ENCODE measurements at regions not wholly inside any gene's neighbourhood (a gene's known extent, or its start where the extent isn't known, plus 50 kb on each side); places are given as distances from the start of the nearest gene placed in this dataset.
"Not testable (repeated sequence)": the region's sequence is repeated elsewhere in the genome, so short reads cannot be mapped to it uniquely, and the experiment has no call there.

DNA sequence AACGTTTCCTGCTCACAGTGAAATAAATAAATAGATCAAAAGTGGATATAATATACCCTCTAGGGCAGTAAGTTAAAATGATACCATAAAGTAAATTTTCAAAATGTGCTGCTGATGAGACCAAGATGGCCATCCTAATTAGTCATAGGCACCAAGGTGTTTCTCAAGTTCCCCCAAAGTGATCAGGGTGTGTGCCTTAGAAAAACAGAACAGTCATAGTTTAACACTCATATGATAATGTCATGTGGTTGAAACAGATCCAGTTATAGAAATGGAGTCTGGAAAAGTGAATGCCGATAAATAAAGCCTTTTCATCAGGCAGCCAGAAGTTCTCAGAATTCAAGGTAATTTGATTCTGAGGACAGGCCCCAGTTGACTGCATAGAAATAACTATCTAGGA, 161.5 kb upstream of the CDKN2B start:
- DNase-seq = no peak

GRCh38 chr9:22170990-22171670, 162.0 kb upstream of the CDKN2B start:
- peak in 1 of 2 donors; percentile 17 for DNase-seq

- DNase-seq = no peak
Observed at GRCh38 chr9:22171691-22172090, 162.6 kb upstream of the CDKN2B start.

DNA sequence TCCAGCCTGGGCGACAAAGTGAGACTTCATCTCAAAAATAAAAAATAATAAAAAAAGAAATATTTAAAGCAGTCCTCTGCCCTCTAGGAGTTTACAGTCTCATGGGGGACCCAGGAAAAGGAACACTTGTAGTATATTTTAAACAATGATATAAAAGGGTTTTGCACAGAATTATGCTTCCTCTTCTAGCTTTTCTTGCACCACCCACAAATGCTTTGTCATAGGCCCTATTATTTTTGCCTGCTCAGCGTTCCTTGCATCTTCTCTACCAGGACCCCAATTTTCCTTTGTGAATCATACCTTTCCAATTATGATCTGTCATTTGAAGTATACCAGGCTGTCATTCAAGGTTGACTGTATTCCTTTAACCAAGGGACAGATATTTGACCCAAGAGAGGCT, 164.8 kb upstream of the CDKN2B start:
- no peak for DNase-seq

DNA sequence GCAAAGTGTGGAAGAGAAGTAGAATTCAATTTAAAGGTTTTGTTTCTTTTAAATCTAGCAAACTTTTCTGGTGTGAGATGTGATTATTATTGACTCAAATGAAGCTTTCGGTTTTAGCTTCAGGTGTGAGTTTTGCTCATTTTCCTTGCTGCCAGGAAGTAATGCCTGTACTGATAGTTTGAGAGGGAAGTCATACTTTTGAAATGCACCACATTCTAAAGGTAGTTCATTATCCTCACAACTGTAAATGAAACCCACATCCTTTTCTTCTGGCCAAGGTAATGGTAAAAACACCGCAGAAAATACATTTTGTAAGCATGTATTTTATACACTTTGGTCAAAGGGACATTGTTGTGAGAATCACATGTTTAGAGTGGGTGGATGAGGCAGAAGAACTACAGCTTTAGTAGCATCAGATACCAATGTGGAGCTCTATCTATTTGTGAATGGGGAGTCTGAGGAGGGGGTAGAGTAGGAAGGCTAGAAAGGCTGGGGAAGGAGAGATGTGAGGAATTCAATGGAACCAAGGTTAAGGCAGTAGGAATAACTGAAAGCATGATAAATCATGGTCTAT, 167.0 kb upstream of the CDKN2B start:
- DNase-seq = no peak

DNA sequence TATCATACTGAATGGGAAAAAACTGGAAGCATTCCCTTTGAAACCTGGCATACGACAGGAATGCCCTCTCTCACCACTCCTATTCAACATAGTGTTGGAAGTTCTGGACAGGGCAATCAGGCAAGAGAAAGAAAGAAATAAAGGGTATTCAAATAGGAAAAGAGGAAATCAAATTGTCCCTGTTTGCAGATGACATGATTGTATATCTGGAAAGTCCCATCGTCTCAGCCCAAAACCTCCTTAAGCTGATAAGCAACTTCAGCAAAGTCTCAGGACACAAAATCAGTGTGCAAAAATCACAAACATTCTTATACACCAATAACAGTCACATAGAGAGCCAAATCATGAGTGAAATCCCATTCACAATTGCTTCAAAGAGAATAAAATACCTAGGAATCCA, 171.9 kb upstream of the CDKN2B start:
- not testable (repeated sequence) for DNase-seq

GRCh38 chr9:22189471-22189870, 180.4 kb upstream of the CDKN2B start:
- DNase-seq = no peak

DNA sequence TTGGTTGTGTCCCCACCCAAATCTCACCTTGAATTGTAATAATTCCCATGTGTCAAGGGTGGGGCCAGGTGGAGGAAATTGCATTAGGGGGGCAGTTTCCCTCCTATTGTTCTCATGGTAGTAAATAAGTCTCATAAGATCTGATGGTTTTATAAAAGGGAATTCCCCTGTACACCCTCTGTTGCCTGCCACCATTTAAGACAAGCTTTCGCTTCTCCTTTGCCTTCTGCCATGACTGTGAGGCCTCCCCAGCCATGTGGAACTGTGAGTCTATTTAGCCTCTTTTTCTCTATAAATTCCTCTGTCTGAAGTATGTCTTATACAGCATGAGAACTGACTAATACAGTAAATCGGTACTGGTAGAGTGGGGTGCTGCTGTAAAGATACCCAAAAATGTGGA, 187.9 kb upstream of the CDKN2B start:
- not testable (repeated sequence) for DNase-seq

DNA sequence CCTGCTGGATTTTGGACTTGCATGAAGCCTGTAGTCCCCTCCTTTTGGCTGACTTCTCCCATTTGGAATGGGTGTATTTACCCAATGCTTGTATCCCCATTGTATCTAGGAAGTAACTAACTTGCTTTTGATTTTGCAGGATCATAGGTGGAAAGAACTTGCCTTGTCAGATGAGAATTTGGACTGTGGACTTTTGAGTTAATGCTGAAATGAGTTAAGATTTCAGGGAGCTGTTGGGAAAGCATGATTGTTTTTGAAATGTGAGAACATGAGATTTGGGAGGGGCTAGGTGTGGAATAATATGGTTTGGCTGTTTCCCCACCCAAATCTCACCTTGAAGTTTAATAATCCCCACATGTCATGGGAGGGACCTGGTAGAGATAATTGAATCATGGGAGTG, 189.6 kb upstream of the CDKN2B start:
- DNase-seq = no peak

- DNase-seq = no peak
Observed at GRCh38 chr9:22201256-22201655, 192.2 kb upstream of the CDKN2B start.

DNA sequence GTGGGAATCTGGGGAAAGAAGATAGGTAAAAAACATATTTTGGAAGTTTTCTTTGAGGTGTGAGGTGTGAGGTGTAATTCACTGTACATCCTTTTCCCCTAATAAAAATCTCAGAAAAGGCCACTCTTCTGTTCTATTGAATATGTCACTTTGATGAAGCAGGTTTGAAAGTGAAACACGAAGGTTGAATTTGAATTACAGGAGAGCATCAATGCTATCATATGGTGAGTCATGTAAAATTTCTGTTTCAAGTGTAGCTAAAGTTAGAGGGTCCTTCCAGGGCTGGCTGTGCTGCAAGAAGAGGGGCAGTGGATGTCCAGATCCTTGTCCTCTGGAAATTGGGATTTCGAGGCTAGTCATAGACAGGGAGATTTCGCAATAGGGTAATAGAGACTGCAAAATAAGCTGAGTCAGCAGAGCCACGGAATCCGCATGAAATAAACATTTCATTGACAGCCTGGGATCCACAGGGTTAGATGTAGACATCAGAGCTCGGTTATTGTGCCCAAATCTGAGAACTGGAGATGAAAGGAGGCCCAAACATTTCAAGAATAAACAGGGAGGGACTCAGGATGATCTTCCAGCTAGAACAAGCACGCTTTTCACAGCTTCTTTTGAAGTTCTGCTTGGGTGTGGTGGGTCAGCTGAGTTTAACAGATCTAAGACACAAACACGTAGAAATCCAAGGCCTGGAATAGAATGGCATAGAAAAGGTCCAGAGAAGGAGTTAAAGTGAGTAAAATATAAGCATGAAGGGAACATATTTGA, 194.4 kb upstream of the CDKN2B start:
- DNase-seq = no peak

DNA sequence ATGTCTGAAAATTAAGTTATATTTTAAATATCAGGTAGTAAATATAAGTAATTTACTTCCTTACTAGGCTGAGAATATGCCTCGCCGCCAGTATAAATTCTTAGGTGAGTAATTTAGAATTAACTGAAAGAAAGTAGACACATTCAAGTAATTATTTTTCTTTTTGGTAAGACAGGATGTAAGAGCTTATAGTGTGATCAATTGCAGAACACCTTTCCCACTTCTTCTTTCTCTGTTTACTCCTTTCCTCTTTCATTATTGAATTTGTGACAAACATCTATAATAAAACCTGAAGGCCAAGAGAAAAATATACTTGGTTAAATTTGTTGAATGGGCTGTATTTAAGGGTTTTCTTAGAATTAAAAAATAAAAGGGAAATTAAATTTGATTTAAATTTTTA, 195.1 kb upstream of the CDKN2B start:
- no peak for DNase-seq

GRCh38 chr9:22206833-22207232, 197.7 kb upstream of the CDKN2B start:
- DNase-seq = no peak

DNA sequence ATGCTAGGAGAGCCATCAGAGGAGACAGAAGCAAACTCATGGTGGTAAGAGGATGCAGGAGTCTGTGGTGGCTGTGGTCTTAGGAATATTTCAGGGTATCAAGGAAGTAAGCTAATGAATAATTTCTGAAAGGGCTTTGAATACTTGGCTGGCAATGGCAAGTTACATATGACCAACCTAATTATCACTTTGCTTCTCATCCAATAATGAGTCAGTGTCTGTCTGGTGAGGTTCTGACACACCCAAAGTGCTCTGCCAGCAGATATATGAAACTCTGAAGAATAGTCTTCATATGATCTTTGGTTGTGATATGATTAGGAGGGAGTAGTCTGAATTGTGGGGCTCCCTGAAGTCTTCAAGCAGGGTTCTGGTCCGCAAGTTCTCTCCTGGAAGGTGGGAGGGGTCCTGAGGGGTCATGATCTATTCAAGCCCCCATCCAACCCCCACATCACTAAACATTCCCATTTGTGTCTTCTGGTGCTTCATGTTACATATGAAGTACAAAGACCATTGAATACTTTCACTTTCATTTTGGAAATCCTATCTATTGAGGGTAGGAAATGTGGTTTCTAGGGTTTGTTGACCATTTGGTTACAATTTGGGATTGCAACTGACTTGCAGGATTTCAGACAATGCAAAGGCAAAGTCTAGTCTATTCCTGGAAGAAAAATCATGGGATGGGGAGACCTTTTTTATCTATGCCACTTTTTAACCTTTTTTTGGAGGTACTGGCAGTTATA, 199.9 kb upstream of the CDKN2B start:
- no peak for DNase-seq

DNA sequence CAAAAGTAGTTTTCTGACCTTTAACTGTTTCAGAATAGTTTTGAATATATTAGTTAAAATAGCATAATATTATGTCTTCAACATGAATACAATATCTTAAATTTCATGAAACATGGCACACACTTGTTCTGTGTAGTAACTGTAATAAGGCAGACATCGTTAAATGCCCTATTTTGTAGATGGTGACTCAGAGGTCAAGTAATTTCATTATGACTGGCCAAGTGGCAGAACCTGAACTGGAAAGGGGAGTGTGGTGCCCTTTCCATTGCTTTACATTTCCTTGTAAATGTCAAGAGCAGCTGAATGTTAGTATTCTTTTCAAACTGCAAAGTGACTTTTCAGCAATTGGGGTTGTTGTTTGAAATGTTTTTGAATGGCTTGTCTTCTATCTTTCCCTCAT, 201.2 kb upstream of the CDKN2B start:
- no peak for DNase-seq

GRCh38 chr9:22210936-22211335, 201.8 kb upstream of the CDKN2B start:
- no peak for DNase-seq

DNA sequence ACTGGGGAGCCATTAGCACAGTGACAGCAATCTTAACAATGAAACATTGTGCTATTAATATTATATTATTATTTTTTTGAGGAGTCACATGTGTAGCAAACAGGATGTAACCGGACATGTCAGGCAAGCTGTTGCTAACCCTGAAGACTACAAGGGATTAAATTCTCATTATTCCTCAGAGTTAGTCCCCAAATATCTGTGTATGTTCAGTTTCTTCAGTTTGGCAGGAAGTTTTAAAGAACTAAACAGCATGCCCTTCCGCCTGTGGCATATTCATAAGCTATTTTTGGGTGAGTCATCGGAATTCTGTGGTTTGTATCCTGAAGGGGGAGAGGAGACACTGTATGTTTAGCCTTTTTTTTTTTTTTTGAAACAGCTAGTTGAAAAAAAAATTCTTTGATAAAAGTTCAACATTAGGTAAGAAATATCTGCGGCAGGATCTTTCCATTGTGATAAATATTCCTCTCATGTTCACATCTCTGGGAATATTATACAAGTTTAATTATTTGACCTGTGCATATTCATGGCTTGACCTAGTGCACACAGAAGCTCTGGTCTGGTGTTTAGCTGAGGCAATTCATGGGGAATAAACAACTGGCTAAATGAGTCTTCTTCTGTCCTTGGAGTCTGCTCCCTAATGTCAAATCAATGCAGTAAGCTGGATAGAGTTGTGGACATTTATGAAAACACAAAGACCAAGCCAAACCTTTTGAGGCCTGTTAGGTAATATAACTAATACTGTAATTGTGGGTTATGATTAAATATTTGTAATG, 202.7 kb upstream of the CDKN2B start:
- DNase-seq = peak in 1 of 2 donors; percentile 3

- no peak for DNase-seq
Observed at GRCh38 chr9:22214021-22214420, 204.9 kb upstream of the CDKN2B start.

GRCh38 chr9:22214497-22215031, 205.5 kb upstream of the CDKN2B start:
- no peak for DNase-seq

DNA sequence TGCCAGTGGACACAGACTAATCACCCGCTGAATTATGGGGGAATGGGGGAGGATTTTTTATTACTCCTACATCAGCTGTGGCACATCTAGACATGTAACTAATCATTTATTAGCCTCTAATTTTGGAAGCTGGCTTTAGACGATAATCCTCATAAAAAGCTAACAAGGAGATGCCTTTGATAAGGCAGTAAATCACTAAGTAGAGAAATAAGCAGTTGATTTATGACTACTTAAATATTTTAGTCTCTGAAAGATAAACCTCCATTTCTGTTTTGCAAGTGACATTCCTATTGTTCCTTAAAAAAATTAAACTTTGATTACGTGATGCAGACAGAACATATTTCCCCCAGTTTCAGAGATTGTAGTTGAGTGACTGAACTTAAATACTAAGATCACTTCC, 206.4 kb upstream of the CDKN2B start:
- no peak for DNase-seq

GRCh38 chr9:22216730-22217172, 207.6 kb upstream of the CDKN2B start:
- no peak for DNase-seq

DNA sequence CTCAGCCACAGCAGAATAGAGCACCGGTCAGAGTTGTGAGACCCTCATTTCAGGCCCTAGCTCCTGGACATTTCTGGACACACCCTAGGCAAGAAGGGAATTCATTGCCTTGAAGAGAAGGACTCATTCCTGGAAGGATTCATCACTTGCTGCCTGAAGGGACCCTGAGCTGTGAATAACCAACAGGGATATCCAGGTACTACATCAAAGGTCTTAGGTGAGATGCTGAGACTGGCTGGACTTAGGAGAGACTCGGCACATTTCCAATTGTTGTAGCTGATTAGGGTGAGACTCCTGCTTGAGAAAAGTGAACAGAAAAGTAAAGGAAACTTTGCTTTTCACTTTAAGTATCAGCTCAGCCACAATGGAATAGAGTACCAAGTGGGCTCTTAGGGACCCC, 208.1 kb upstream of the CDKN2B start:
- no peak for DNase-seq

Data from bone marrow (tissue), 2 donors.